ENCODE measurements at regions not wholly inside any gene's neighbourhood (a gene's known extent, or its start where the extent isn't known, plus 50 kb on each side); places are given as distances from the start of the nearest gene placed in this dataset.

- TF ChIP-seq EZH2 (IDR thresholded peaks at IDR 0.05; ENCODE audit: low read depth) (no peak), CTCF (conservative IDR thresholded peaks at IDR 0.05) (no peak)
Observed at GRCh38 chr20:55761100-55761499, 244.2 kb downstream of the CBLN4 start.

Data from PC-9 (cell line).